ENCODE measurements at regions not wholly inside any gene's neighbourhood (a gene's known extent, or its start where the extent isn't known, plus 50 kb on each side); places are given as distances from the start of the nearest gene placed in this dataset.

GRCh38 chrX:45485719-45486118 lies 285.0 kb upstream of the DIPK2B start:
- Histone ChIP-seq H3K23ac (ENCODE audit: insufficient read length, low read depth, low read length) (no peak overlapping the region), H3K9me3 (ENCODE audit: control insufficient read depth, low read depth, low read length) (no peaks in the 10 kb centered on the region), H2BK5ac (ENCODE audit: insufficient read length, low read length) (no peak overlapping the region), H3K27me3 (ENCODE audit: insufficient read depth, low read length) (no peaks in the 10 kb centered on the region), H3K79me2 (ENCODE audit: insufficient read depth, low read length) (no peaks in the 10 kb centered on the region), H2AK5ac (ENCODE audit: insufficient read length, low read length) (no peak overlapping the region), H3T11ph (ENCODE audit: low read length) (no peak overlapping the region), H4K8ac (replicated peaks; ENCODE audit: insufficient read length, low read depth, low read length) (no peak overlapping the region), H3K14ac (ENCODE audit: insufficient read depth, low read length) (no peak overlapping the region), H2BK15ac (ENCODE audit: low read depth, low read length) (no peak overlapping the region), H2BK120ac (ENCODE audit: low read depth, low read length, poor library complexity, severe bottlenecking) (no peak overlapping the region), H3K79me1 (ENCODE audit: insufficient read depth, low read depth, low read length, poor library complexity, severe bottlenecking) (no peaks in the 10 kb centered on the region), H3K23me2 (ENCODE audit: insufficient read length, low read depth, low read length, poor library complexity, severe bottlenecking) (no peaks in the 10 kb centered on the region), H4K5ac (ENCODE audit: insufficient read length, low read depth, low read length) (no peak overlapping the region), H3K4ac (ENCODE audit: low read depth, low read length) (no peak overlapping the region), H2AFZ (ENCODE audit: low read length) (no peak overlapping the region), H4K91ac (ENCODE audit: insufficient read length, low read depth, low read length) (no peak overlapping the region), H3K4me2 (ENCODE audit: insufficient read depth, insufficient read length, low read length) (no peak overlapping the region), H2BK12ac (ENCODE audit: insufficient read length, low read depth, low read length) (no peak overlapping the region), H2BK20ac (ENCODE audit: low read depth, low read length, poor library complexity, severe bottlenecking) (no peak overlapping the region), H4K20me1 (ENCODE audit: control insufficient read depth, insufficient read depth, insufficient read length) (no peaks in the 10 kb centered on the region), H3K18ac (ENCODE audit: insufficient read length, low read depth, low read length) (no peak overlapping the region), H3K4me1 (ENCODE audit: insufficient read depth, low read length) (no peaks in the 10 kb centered on the region), H3K56ac (ENCODE audit: insufficient read length, low read depth, low read length) (no peak overlapping the region), H3K9ac (ENCODE audit: extremely low read depth, insufficient read length, low read length) (no peak overlapping the region), H3K27ac (ENCODE audit: insufficient read length, low read depth, low read length) (no peak overlapping the region)
- H3K36me3 Mint-ChIP-seq (ENCODE audit: insufficient read depth in 1 of 3, low read depth in 3 of 3): peaks cover 0 to 5% (median 3%) of the 10 kb centered on the region in 3 experiments; a peak in 2 of 7 replicates
- WGBS (ENCODE audit: extremely low coverage, insufficient read length, low lambda C conversion rate): no CpG with 5 or more reads among the region's 1 CpG
- no peaks in the 10 kb centered on the region for H3K27me3 Mint-ChIP-seq (ENCODE audit: low read depth)
- DNase-seq: no peak
- H3K27ac Mint-ChIP-seq: no peak overlapping the region
- H3K4me1 Mint-ChIP-seq: no peaks in the 10 kb centered on the region; a peak in 1 of 4 replicates
- TF ChIP-seq, protein P1, sequence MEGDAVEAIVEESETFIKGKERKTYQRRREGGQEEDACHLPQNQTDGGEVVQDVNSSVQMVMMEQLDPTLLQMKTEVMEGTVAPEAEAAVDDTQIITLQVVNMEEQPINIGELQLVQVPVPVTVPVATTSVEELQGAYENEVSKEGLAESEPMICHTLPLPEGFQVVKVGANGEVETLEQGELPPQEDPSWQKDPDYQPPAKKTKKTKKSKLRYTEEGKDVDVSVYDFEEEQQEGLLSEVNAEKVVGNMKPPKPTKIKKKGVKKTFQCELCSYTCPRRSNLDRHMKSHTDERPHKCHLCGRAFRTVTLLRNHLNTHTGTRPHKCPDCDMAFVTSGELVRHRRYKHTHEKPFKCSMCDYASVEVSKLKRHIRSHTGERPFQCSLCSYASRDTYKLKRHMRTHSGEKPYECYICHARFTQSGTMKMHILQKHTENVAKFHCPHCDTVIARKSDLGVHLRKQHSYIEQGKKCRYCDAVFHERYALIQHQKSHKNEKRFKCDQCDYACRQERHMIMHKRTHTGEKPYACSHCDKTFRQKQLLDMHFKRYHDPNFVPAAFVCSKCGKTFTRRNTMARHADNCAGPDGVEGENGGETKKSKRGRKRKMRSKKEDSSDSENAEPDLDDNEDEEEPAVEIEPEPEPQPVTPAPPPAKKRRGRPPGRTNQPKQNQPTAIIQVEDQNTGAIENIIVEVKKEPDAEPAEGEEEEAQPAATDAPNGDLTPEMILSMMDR (conservative IDR thresholded peaks at IDR 0.05): no peak
- peaks cover 61 to 63% of the 10 kb centered on the region in 2 experiments for H3K9me3 Mint-ChIP-seq
- H3K4me3 Mint-ChIP-seq: no peak overlapping the region
